ENCODE measurements at regions not wholly inside any gene's neighbourhood (a gene's known extent, or its start where the extent isn't known, plus 50 kb on each side); places are given as distances from the start of the nearest gene placed in this dataset.

- no peak for TF ChIP-seq CTCF (IDR thresholded peaks at IDR 0.05)
- TF ChIP-seq POLR2A (IDR thresholded peaks at IDR 0.05) = no peak
- no peak for TF ChIP-seq POLR2AphosphoS5 (IDR thresholded peaks at IDR 0.05)
- TF ChIP-seq EP300 (IDR thresholded peaks at IDR 0.05) = no peak
These were observed 265.9 kb downstream of the GLRX3 start for GRCh38 chr10:130401860-130402765.
